Activated CD8-positive, alpha-beta T cell treated with anti-CD3 and anti-CD28 coated beads for 36 hours (primary cell): ENCODE measurements at regions not wholly inside any gene's neighbourhood (a gene's known extent, or its start where the extent isn't known, plus 50 kb on each side); places are given as distances from the start of the nearest gene placed in this dataset.

ENCODE experiments used
- ATAC-seq: fragments of 200-7000 bp; cut with Tn5 transposase; one replicate; pipeline ENCODE4 v1.10.0; 2021; ENCODE audit warnings: mild to moderate bottlenecking, moderate library complexity
- CTCF ChIA-PET: fragments of 350-600 bp; sonication (Branson Sonifier 250); formaldehyde crosslinking; loops from one replicate; lab custom pipeline; 2021; ENCODE audit warnings: antibody characterized with exemption; lab: Charles Lee
- POLR2A ChIA-PET: fragments of 350-600 bp; sonication (Branson Sonifier 250); formaldehyde crosslinking; loops from one replicate; lab custom pipeline; 2021; ENCODE audit warnings: antibody characterized with exemption; lab: Charles Lee
- DNase-seq: peaks from one replicate; pipeline ENCODE4 v3.0.0-alpha.2; 2020
- H3K27ac Mint-ChIP-seq: one replicate; pipeline ENCODE4 v1.8.0; 2021; ENCODE audit warnings: mild to moderate bottlenecking, mixed read lengths
- H3K27me3 Mint-ChIP-seq: one replicate; pipeline ENCODE4 v1.8.0; 2021; ENCODE audit warnings: mixed read lengths
- H3K36me3 Mint-ChIP-seq: one replicate; pipeline ENCODE4 v1.8.0; 2021; ENCODE audit warnings: low read depth, mixed read lengths
- H3K4me1 Mint-ChIP-seq: one replicate; pipeline ENCODE4 v1.8.0; 2021; ENCODE audit warnings: low read depth, mixed read lengths
- H3K4me3 Mint-ChIP-seq: one replicate; pipeline ENCODE4 v1.8.0; 2021; ENCODE audit warnings: mild to moderate bottlenecking, moderate library complexity, mixed read lengths
- H3K9me3 Mint-ChIP-seq: one replicate; pipeline ENCODE4 v1.8.0; 2021; ENCODE audit warnings: mixed read lengths
- intact Hi-C: fragments of 100-400 bp; cut with micrococcal nuclease; formaldehyde crosslinking; loops from one replicate; pipeline ENCODE4 v1.10.0; 2022
- TF ChIP-seq, protein P1 (sequence below): fragments of 200-600 bp; IDR thresholded peaks from one replicate; pipeline ENCODE4 v1.8.0; 2022; ENCODE audit warnings: antibody characterized with exemption, mild to moderate bottlenecking

GRCh38 chr3:154062513-154062912 lies 58.7 kb upstream of the ARHGEF26 start:
- CTCF ChIA-PET = interaction anchor here (0.6 to 1.2 kb wide), 2 partner anchors 21 to 1256 kb away, joined by 3 read pairs; no protein-coding TSS in a partner anchor

GRCh38 chr3:154071146-154071545 lies 50.0 kb upstream of the ARHGEF26 start:
- DNase-seq (no peak), ATAC-seq (no peak)
- ChIA-PET CTCF (no interaction called here), POLR2A (no interaction called here)
- TF ChIP-seq, protein P1, sequence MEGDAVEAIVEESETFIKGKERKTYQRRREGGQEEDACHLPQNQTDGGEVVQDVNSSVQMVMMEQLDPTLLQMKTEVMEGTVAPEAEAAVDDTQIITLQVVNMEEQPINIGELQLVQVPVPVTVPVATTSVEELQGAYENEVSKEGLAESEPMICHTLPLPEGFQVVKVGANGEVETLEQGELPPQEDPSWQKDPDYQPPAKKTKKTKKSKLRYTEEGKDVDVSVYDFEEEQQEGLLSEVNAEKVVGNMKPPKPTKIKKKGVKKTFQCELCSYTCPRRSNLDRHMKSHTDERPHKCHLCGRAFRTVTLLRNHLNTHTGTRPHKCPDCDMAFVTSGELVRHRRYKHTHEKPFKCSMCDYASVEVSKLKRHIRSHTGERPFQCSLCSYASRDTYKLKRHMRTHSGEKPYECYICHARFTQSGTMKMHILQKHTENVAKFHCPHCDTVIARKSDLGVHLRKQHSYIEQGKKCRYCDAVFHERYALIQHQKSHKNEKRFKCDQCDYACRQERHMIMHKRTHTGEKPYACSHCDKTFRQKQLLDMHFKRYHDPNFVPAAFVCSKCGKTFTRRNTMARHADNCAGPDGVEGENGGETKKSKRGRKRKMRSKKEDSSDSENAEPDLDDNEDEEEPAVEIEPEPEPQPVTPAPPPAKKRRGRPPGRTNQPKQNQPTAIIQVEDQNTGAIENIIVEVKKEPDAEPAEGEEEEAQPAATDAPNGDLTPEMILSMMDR = no peak
- Mint-ChIP-seq H3K27ac (no peak overlapping the region), H3K4me3 (no peak overlapping the region), H3K9me3 (peaks cover 2% of the 10 kb centered on the region), H3K27me3 (peaks cover 2% of the 10 kb centered on the region), H3K4me1 (no peaks in the 10 kb centered on the region), H3K36me3 (no peaks in the 10 kb centered on the region)
- intact Hi-C loops = no loop called here

More at GRCh38 chr3:154062513-154062912, 58.7 kb upstream of the ARHGEF26 start:
- Mint-ChIP-seq H3K27ac (no peak overlapping the region), H3K27me3 (no peaks in the 10 kb centered on the region), H3K4me3 (no peak overlapping the region), H3K4me1 (no peaks in the 10 kb centered on the region), H3K36me3 (no peaks in the 10 kb centered on the region), H3K9me3 (peaks cover 2% of the 10 kb centered on the region)
- no peak for DNase-seq
- POLR2A ChIA-PET = interaction anchor here (0.5 to 0.6 kb wide), 2 partner anchors 355 to 1093 kb away, joined by 3 read pairs; no protein-coding TSS in a partner anchor
- TF ChIP-seq, protein P1 = no peak
- intact Hi-C loops = no loop called here
- ATAC-seq = no peak
